Mucosa of rectum (tissue), 2 donors: ENCODE measurements at regions not wholly inside any gene's neighbourhood (a gene's known extent, or its start where the extent isn't known, plus 50 kb on each side); places are given as distances from the start of the nearest gene placed in this dataset.

Experiments
- H3K27ac ChIP-seq, 2 donors: one replicate each; pipeline ENCODE4 v1.7.0; 2013; ENCODE audit warnings: inconsistent platforms in 2 of 2, low read depth in 2 of 2, low read length in 2 of 2
- H3K27me3 ChIP-seq, 2 donors: one replicate each; pipeline ENCODE4 v1.7.0; 2013; ENCODE audit warnings: low read length in 2 of 2; ENCODE audit not compliant: control insufficient read depth in 2 of 2, insufficient read depth in 2 of 2
- H3K36me3 ChIP-seq, 2 donors: one replicate each; pipeline ENCODE4 v1.7.0; 2013; ENCODE audit warnings: low read length in 2 of 2; ENCODE audit not compliant: control insufficient read depth in 2 of 2, insufficient read depth in 2 of 2
- H3K4me1 ChIP-seq, 2 donors: one replicate each; pipeline ENCODE4 v1.7.0; 2013; ENCODE audit warnings: low read length in 2 of 2, mild to moderate bottlenecking in 1 of 2; ENCODE audit not compliant: control insufficient read depth in 2 of 2, insufficient read depth in 2 of 2
- H3K4me3 ChIP-seq, 2 donors: one replicate each; pipeline ENCODE4 v1.7.0; 2013; ENCODE audit warnings: low read length in 2 of 2
- H3K9ac ChIP-seq, 2 donors: one replicate each; pipeline ENCODE4 v1.7.0; 2013; ENCODE audit warnings: low read length in 2 of 2, low read depth in 1 of 2, mild to moderate bottlenecking in 1 of 2
- H3K9me3 ChIP-seq, 2 donors: one replicate each; pipeline ENCODE4 v1.7.0; 2013; ENCODE audit warnings: low read length in 2 of 2; ENCODE audit not compliant: control insufficient read depth in 2 of 2
- donor health status: healthy.
- donor health status: Normal muscosa, but diverticular disease.

DNA sequence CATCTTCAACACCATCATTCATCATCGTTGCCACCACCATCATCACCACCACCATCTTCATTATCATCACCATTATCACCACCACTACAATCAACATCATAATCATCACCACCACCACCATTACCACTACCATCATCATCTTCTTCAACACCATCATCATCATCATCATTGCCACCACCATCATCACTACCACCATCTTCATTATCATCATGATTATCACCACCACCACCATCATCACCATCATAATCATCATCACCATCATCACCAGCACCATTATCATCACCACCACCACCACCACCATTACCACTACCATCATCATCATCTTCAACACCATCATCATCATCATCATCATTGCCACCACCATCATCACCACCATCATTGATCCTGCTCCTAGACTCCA is 112.7 kb downstream of the OAT start:
- Histone ChIP-seq H3K4me1 (no peaks in the 10 kb centered on the region), H3K9me3 (no peaks in the 10 kb centered on the region), H3K27ac (no peak overlapping the region), H3K27me3 (no peaks in the 10 kb centered on the region), H3K9ac (no peak overlapping the region), H3K36me3 (no peaks in the 10 kb centered on the region), H3K4me3 (no peak overlapping the region)

DNA sequence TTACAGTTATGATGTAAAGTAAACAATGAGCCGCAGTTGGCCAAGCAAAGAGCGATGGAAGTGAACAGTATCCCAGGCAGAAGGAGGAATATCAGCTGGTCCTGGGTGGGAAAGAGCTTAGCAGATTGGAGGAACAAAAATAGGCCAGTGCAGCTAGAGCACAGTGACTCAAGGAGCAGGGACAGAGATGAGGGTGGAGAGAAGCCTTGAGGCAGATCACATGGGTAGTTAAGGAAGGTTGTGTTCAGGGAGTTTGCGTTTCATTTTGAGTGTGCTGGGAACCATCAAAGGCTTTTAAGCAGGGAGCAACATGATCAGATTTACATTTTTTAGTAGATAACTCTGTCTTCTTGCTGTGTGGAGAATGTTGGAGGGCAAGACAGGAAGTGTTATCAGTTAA is 113.6 kb downstream of the OAT start:
- H3K4me3 ChIP-seq = no peak overlapping the region
- no peak overlapping the region for H3K27ac ChIP-seq
- H3K9me3 ChIP-seq = peaks cover 0 to 3% of the 10 kb centered on the region in 2 donors
- H3K27me3 ChIP-seq = no peaks in the 10 kb centered on the region
- no peaks in the 10 kb centered on the region for H3K36me3 ChIP-seq
- no peak overlapping the region for H3K9ac ChIP-seq
- H3K4me1 ChIP-seq = no peaks in the 10 kb centered on the region

DNA sequence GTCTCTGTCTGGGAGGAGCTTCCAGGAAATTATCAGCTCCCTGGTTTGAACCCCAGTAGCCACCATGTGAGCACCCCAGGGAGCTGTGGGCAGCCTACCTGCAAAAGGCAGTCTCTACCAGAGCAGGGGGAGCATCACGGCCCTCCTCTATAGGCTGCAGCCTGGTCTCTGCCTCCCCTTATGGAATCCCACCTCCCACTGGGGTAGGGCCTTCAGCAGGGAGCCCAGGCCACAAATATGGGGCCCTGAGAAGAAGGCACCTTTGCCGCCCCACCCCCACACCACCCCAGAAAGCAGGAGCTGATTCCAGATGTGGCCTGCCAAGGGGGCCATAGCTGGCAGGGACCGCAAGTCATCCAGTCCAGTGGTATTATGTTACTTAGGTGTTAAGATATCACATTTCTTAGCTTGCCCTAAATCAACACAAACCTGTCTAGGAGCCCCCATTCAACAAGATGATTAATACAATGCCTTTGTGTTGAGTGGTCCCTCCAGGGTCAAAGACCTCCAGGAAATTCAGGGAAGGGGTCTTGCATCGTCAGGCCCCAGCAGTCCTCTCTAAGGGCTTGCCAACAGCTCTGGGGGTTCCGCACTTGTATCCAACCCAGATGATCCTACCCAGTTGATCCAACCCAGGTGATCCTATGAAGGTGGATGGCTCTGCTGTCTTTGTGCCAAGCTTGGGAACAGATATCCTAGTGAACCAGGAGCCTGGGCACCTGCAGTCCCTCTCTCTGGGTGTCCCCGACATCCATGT is 114.9 kb downstream of the OAT start:
- peaks cover 0 to 4% of the 10 kb centered on the region in 2 donors for H3K9me3 ChIP-seq
- H3K9ac ChIP-seq = no peak overlapping the region
- H3K4me3 ChIP-seq = no peak overlapping the region
- no peak overlapping the region for H3K27ac ChIP-seq
- no peaks in the 10 kb centered on the region for H3K27me3 ChIP-seq
- H3K36me3 ChIP-seq = no peaks in the 10 kb centered on the region
- H3K4me1 ChIP-seq = no peaks in the 10 kb centered on the region

DNA sequence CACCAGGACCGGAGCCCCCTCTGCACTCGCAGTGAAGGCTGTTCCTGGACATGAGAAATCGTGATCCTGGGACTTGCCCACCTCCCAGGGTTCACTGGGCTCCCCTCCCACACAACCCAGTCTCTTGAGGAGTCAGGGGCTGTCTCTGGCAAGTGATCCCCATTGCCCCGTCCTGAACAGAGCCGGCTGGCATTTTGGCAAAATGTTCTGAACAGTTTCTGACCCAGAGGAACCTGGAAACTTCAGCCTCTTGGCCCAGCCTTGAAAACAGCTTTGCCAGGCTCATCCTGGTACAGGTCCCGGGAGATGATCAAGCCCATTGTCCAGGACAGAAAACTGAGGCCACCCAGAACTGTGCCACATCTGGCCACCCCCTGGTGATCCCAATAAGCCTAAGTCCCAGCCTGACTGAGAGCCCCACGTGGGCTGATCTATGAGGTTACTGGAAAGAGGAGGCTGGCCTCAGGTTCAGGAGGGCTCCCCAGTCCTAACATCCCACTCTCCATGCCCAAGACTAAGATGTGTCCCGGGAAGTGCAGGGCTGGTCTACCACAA is 115.7 kb downstream of the OAT start:
- Histone ChIP-seq H3K36me3 (no peaks in the 10 kb centered on the region), H3K27ac (no peak overlapping the region), H3K27me3 (no peaks in the 10 kb centered on the region), H3K4me3 (no peak overlapping the region), H3K9ac (no peak overlapping the region), H3K9me3 (peaks cover 0 to 4% of the 10 kb centered on the region in 2 donors), H3K4me1 (no peaks in the 10 kb centered on the region)

DNA sequence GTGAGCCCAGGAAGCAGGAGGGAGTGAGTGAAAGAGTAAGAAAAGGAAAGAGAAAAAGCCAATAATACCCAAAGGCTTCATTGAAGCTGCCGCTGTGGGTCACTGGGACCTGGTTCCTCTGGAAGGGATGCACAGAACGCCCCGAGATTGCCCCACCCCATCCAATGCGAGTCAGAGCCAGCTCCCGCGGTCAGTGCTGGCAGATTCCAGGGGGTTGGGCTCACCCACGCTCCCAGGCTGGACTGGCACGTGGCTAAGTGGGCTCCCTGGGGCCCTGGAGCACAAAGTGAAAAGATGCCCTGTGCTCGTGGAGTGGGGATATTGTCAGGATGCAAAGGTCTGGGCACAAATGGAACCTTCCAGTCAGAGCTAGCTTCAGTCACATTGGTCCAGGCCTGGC is 117.0 kb downstream of the OAT start:
- Histone ChIP-seq H3K9ac (no peak overlapping the region), H3K4me1 (no peaks in the 10 kb centered on the region), H3K27ac (no peak overlapping the region), H3K27me3 (no peaks in the 10 kb centered on the region), H3K36me3 (no peaks in the 10 kb centered on the region), H3K9me3 (peaks cover 0 to 4% of the 10 kb centered on the region in 2 donors), H3K4me3 (no peak overlapping the region)

DNA sequence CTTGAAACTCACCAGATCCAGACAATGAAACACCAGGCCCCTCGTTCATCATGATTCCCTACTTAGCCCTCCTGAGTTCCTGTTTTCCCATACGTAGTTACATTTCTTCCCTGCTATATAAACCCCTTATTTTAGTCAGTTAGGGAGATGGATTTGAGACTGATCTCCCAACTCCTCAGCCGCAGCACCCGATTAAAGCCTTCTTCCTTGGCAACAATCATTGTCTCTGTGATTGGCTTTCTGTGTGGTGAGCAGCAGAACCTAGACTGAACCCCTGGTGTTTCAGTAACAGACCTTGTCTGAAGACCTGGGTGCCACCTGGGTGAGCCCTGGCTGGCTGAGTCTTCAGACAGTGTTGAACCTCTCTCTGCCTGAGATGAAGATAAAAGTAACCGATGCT is 118.0 kb downstream of the OAT start:
- Histone ChIP-seq H3K4me3 (no peak overlapping the region), H3K9ac (no peak overlapping the region), H3K27ac (no peak overlapping the region), H3K4me1 (no peaks in the 10 kb centered on the region), H3K36me3 (no peaks in the 10 kb centered on the region), H3K27me3 (no peaks in the 10 kb centered on the region), H3K9me3 (peaks cover 0 to 4% of the 10 kb centered on the region in 2 donors)

DNA sequence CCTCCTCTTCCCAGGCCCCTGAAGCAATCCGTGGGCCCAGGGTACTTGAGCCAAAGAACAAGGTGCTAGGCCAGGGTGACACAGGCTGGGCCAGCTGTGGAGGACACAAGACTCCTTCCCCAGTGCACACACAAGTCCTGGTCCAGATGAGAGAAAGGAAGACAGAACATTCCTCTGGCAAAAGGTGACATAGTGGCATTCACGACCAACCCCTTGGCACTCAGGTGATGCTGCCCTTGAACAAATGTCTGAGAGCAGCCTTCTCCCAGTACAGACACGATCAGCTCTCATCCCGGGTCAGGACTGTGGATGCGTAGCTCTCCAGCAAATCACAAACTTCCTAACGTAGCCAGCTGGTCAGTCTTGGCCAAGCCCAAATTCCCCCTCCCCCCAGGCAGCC is 118.5 kb downstream of the OAT start:
- peaks cover 0 to 4% of the 10 kb centered on the region in 2 donors for H3K9me3 ChIP-seq
- no peak overlapping the region for H3K9ac ChIP-seq
- H3K36me3 ChIP-seq = no peaks in the 10 kb centered on the region
- no peaks in the 10 kb centered on the region for H3K4me1 ChIP-seq
- no peak overlapping the region for H3K27ac ChIP-seq
- H3K4me3 ChIP-seq = no peak overlapping the region
- H3K27me3 ChIP-seq = no peaks in the 10 kb centered on the region

DNA sequence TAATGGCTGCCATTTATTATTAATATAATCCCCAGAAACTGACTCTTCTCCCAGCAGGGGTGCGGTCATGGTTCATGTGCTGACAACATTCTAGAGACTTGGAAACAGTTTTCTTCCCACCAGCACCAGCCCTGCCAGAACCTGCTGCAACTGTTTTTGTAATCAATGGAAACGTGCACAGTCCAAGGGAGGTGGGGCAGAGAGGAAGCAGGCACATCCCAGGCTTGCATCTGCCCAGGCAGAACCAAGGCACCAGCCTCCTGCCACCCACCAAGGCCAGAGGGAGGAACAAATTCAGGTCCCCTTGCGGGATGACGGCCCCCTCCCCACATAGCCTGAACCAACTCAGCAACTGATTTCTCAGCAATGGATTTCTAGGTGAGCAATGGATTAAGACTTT is 119.0 kb downstream of the OAT start:
- Histone ChIP-seq H3K9me3 (peaks cover 0 to 4% of the 10 kb centered on the region in 2 donors), H3K36me3 (no peaks in the 10 kb centered on the region), H3K27ac (no peak overlapping the region), H3K9ac (no peak overlapping the region), H3K27me3 (no peaks in the 10 kb centered on the region), H3K4me1 (no peaks in the 10 kb centered on the region), H3K4me3 (no peak overlapping the region)

DNA sequence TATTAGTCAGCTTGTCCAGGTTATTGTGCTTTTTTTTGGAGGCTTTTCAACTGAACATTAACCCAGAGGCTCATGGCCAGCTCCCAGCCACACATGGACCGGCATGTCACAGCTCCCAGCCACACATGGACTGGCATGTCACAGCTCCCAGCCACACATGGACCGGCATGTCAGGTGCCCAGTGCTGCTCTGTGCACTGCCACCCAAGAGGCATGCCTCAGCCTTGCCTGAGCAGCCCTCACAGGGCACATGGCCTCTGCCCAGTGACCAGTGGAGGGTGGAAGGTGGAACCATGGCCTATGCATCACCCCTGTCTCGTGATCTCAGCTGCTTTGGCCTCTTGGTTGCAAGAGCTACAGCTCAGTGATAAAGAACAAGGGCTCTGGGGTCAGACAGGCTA is 119.8 kb downstream of the OAT start:
- H3K27ac ChIP-seq = no peak overlapping the region
- no peak overlapping the region for H3K9ac ChIP-seq
- no peaks in the 10 kb centered on the region for H3K27me3 ChIP-seq
- H3K4me1 ChIP-seq = no peaks in the 10 kb centered on the region
- H3K4me3 ChIP-seq = no peak overlapping the region
- peaks cover 0 to 4% of the 10 kb centered on the region in 2 donors for H3K9me3 ChIP-seq
- H3K36me3 ChIP-seq = no peaks in the 10 kb centered on the region

DNA sequence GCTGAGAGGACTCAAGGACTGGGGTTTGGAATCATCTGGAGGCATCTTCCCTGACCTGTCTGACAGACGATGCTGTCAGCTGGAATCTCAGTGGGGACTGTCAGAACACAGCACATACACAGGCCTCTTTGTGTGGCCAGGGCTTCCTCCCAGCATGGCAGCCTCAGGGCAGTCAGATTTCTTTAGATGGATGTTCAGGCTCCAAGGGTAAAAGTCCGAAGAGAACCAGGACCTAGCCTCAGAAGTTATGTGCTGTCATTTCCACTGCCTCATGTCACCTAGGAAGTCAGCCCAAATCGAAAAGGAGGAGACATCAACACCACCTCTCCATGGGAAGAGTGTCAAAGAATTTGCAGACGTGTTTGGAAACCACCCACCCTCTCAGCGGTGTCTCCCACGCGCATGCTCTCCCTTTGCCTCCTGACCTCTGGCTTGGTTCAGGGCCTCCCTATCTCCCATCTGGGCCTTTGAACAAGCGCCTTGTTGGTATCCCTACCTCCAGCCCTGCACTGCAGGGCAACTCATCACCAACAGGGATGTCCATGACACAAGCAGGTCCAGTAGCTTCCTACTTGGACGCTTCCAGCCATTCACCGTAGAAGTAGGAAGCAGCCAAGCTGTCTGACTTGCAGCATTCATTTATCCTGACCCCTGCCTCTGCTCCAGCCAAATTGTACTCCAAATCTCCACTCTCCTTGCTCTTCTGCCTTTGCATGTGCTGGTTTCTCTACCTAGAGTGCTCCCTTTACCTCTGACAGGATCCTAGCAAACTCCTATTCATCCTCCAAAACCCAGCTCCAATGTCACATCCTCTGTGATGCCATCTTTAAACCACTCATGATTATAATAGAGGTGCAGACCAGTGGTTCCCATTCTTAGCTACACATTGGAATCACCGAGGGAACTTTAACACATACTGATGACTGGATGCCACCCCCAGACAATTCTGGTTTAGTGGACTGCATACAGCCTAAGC is 121.6 kb downstream of the OAT start:
- no peaks in the 10 kb centered on the region for H3K4me1 ChIP-seq
- H3K27ac ChIP-seq = no peak overlapping the region
- H3K9me3 ChIP-seq = peaks cover 0 to 4% of the 10 kb centered on the region in 2 donors
- H3K36me3 ChIP-seq = no peaks in the 10 kb centered on the region
- H3K27me3 ChIP-seq = no peaks in the 10 kb centered on the region
- H3K9ac ChIP-seq = no peak overlapping the region
- no peak overlapping the region for H3K4me3 ChIP-seq
